ENCODE measurements at regions not wholly inside any gene's neighbourhood (a gene's known extent, or its start where the extent isn't known, plus 50 kb on each side); places are given as distances from the start of the nearest gene placed in this dataset.

DNA sequence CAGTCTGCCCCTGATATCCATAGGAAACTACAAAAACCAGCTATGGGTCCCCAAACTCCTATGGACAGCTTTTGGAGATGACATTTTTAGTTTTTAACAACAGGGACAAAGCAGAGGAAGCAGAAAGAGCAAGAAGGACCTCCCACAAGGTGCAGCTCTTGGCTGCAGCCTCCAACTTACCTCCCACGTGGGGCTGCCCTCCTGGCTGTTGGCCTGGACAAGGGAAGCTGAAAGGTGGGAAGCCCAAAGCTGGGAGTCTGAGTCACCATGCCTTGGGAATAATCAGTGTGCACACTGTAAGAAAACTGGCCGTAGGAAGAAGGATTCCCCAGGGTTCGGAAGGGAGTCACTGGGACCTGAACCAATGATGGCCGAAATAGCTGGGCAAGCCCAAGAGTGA, 51.8 kb upstream of the PAX1 start:
- DNase-seq = no peak

DNA sequence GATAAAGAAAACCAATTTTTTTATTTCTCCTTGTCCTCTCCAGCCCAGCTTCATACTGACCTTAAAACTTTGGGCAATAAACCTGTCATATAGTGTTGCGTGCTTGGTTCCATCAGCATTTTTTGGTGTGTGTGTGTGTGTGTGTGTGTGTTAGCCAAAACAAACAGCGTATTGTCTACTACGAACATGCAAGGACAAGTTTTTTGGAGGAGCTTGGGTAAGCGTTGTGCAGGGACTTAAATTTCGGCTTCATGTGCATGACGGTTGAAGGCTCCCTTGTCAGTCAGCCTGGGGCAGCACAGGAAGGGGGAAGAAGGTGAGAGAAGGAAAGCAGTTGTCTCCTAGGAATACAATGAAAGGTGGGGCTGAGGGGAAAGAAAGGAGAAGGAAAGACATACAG, 62.0 kb upstream of the PAX1 start:
- no peak for DNase-seq

GRCh38 chr20:21640556-21640955, 64.9 kb upstream of the PAX1 start:
- DNase-seq = no peak

GRCh38 chr20:21633829-21634228, 71.6 kb upstream of the PAX1 start:
- no peak for DNase-seq

DNA sequence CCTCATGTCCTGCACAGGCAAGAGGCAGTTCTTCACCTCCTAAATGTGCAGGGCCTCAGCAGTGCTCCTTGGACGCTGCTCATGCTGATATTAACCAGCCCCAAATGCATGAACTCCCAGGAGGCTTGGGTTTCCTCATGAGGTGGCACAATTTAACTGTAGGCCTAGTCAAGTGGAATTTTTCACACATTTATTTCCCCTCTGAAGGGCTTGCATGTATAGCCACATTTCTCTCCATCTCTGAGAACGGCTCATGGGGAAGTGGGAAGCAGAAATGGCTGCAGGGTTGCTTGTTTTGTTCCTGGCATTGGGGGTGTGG, 72.8 kb upstream of the PAX1 start:
- DNase-seq = no peak

DNA sequence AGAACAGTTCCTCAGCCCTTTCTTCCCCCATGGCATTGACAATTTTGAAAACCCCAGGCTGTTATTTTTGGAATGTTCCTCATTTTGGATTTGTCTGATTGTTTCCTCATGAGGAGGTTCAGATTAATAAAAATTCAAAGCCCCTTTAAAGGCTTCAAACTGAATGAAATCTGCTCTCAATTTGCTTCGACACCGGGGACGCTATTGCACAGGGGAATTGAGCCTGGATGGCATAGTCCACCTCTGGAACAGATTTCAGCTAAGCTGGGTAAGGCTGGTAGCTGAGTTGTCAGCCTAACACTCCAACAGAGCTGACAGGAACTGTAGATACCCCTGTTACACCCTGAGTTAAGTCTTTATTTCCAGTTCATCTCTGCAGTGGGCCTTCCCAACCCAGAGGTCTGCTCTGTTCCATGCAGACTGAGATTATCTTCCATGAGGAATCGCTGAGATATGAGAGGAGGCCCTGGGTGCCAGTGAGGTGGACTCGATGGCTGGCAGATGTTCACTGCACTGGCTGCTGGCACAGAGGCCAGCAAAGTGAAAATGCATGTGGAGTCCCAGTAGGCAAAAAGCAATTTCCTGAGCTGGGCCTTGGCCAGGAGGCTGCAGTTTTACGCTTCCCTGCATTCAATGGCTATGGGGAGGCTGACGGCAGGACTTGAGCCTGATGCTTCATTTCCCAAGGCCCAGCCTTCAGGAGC, 73.3 kb upstream of the PAX1 start:
- no peak for DNase-seq

DNA sequence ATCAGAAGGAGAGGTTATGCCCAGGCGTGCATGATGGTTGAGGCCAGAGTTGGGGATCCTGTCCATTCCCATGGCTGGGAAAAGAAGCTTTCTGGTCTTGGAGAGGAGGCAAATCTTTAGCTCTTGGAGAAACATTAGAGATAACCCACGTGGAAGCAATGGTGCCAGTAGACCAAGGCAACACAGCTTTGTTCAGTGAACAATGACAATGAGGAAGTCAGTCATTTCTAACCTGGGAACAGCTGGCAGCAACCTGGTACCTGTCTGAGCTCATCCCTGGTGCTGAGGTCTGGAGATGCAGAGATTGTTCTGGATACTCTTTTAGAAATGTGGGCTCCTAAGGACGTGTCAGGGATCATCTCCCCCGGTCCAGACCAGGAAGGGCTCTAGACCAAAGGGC, 76.7 kb upstream of the PAX1 start:
- DNase-seq = no peak

- no peak for DNase-seq
These were observed 81.7 kb upstream of the PAX1 start for GRCh38 chr20:21623781-21624094.

DNA sequence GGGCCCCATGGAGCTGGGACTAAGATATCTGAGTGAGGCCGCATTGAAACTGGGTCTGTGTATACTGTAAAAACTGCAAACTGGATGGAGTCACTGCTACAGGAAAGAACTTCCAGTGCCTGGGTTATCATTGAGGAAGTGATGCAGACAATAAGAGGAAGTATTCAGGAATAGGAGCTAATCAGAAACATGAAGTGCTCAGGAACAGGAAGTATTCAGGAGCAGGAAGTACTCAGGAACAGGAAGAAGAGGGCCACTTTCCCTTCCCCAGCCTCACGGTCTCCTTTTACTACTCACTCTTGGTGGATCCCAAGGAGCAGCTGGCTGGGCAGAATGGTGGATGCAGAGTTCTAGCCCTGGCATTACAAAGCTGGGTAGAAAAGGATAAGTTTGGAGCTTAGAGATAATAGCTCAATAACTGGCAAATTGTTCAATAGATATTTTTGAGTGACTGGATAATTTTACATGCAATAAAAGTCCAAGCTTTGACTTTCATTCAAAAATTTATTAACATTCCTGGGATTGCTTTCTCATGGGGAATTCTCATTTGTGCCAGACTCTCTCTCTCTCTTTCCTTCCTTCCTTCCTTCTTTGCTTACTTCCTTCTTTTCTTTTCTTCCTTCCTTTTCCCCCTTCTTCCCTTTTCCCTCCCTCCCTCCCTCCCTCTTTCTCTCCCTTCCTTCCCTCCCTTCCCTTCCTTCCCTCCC, 82.2 kb upstream of the PAX1 start:
- DNase-seq = no peak

GRCh38 chr20:21622097-21622857, 83.2 kb upstream of the PAX1 start:
- no peak for DNase-seq

DNA sequence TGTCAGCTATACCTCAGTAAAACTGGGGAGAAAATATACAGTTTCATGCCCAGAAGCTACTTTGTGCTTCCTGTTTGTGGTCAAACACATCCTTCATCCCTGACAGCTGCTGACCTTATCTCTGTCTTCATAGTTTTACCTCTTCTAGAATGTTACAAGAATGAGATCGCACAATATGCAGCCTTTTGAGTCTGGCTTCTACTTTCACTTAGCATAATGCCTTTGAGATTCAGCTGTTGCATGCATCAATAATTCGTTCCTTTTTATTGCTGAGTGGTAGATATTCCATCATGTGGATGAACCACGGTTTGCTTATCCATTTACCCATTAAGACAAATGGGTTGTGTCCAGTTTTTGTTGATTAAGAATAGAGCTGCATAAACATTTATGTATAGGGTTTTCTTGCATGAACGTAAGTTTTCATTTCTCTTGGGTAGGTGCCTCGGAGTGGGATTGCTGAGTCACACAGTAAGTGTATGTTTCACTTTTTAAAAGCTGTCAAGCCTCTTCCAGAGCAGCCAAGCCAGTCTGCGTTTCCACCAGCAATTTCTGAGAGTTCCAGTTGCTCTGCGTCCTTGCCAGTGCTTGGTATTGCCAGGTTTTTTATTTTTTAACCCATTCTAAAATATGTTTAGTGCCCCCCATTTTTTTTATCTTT, 86.6 kb upstream of the PAX1 start:
- no peak for DNase-seq

DNA sequence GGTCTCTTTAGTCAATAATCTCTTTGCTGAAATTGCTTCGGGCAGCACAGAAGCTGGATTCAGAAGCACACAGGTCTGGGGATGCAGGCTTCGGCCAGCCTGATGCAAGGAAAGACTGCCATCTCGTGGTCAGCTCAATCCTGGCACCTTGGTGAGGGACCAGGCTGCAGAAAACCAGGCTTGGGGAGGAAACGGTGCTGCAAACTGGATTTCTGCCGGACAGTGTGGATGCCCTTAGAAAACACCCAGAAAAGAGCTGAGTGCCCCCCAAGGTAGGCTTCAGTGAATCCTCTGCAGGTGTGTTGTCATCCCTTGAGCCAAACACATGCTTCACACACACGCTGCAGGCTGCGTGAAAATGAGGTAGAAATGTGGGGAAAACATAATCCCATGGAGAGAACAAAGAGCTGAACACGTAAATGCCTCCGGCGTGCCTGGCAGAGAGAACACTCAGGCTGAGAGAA, 89.8 kb upstream of the PAX1 start:
- peak; percentile 45 for DNase-seq

GRCh38 chr20:21614980-21615379, 90.5 kb upstream of the PAX1 start:
- no peak for DNase-seq

- DNase-seq = no peak
These were observed 92.0 kb upstream of the PAX1 start for GRCh38 chr20:21613512-21613911.

DNA sequence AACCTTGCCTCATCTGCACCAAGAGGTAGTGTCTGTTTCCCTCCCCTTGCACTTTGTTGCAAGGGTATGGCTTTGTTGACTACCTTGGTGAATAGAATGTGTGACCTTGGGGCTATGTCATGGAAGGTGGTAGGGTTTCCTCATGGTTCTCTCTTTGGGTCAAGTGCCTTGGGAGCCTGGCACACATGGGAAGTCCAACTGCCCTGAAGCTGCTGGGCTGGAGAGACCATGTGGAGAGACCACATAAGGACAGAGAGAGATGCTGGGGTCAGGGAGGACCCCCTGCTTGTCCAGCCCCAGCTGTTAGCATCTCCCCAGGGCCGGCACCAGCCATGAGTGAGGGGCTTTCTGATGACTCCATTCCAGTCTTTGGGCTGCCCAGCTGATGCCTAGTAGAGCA, 95.5 kb upstream of the PAX1 start:
- no peak for DNase-seq

GRCh38 chr20:21609221-21609620, 95.4 kb upstream of the NKX2-2 start:
- DNase-seq = peak; percentile 25

DNA sequence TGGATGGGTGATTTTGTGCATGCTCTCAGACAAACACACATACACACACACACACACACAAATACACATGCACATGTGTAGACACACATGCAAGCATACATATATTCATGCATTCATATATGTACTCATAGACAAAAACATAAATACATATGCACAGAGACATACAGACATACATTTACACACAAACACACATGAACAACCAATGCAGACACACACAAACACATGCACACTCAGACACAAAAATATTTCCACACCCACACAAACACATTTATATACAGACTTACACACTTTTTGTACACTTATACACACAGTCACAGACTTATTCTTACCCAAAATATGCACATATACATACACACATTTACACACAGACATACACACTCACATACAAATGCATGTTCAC, 94.9 kb upstream of the NKX2-2 start:
- DNase-seq = no peak

GRCh38 chr20:21607971-21608725, 94.3 kb upstream of the NKX2-2 start:
- DNase-seq = no peak

DNA sequence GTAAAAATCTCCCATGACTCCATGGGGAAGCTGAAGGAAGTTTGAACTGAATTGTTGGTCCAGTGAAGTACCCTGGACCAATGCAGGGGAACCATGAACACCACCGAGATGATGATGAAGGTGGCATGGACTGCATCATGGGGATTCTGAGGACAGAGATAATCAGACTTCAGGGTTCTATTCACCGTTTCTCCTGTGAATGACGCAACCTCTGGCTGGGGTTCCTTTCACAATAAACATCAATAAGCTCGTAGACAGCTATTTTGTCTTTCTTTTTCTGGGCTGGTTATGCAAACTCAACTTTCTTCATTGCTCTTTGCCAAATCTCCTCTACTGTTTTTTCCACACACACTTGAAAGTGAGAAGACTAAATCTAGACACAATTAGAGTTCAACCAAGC, 87.9 kb upstream of the NKX2-2 start:
- no peak for DNase-seq

DNA sequence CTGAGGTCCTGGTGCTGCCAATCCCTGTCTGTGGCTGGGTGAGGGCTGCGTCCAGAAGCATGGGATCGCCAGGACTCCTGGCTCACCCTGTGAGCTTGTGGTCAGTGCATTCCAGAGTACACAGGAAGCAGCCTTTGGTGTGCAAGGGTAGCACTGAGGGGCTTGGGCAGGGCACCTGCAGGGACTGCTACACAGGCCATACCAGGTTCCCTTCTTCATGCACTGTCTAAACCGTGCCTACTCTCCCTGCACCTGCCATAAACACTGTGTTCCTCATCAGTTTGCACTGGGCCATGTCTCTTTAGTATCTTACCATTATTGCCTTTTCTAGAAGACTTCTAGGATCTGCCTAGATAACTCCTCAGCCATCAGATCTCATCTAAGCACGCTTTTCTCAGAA, 72.8 kb upstream of the NKX2-2 start:
- no peak for DNase-seq

DNA sequence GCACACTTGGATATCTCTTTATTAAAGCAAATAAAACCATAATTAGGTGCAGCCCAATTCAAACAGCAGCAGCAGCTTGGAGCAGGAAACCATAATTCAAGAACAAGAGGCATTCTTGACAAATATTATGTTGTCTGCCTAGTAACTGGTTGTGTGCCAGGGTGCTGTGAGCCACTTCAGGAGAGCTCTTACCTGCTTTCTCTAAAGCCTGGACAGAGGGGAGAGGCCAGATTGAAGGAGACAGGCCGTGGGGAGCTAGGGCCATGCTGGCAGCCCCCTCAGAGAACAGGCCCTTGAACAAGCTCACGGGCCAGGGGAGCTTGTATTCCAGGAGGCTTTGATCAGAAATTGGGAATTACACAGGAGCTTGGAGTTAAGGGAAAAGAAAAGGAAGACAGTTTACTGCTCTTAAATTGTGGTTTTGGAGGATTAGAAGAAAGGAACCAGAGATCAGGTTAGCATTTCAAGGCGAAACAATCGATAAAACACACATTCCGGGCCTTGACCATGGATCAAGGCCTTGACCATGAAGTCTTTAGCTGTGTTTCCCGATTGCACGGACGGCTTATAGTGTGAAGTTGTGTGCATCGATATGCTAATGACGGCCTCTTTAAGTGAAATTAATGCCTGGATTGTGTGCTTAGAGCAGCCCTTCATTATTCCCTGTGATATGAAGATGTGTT, 69.8 kb upstream of the NKX2-2 start:
- DNase-seq = no peak

DNA sequence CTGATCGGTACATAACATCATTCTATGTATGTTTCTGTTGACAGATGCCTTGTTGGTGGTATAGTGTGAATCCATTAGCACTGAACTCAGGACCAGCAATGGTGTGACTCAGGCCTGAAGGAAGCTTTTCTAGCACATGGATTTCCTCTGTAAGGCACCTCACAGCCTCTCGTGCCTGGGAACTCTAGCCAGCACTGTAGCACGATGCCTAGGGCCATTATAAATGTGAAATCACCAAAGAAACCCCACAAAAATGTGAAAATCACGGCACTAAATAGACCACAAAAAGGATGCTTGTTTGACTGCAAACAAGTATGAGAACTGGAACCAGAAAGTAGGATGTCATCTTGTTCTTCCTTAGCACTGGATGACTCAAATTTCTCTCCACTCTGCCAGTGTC, 63.7 kb upstream of the NKX2-2 start:
- peak; percentile 1 for DNase-seq

Data from EL (cell line).